H1 (cell line): ENCODE measurements at regions not wholly inside any gene's neighbourhood (a gene's known extent, or its start where the extent isn't known, plus 50 kb on each side); places are given as distances from the start of the nearest gene placed in this dataset.

Experiments
- CTCF ChIA-PET: fragments of 300-600 bp; sonication (Branson Sonifier 250); formaldehyde crosslinking; loops from one replicate; lab custom pipeline; 2021; ENCODE audit not compliant: partially characterized antibody; lab: Charles Lee
- POLR2A ChIA-PET: fragments of 300-600 bp; sonication (Branson Sonifier 250); formaldehyde crosslinking; loops from one replicate; lab custom pipeline; 2021; ENCODE audit warnings: inconsistent platforms; ENCODE audit not compliant: partially characterized antibody; lab: Charles Lee
- DNase-seq, 2 experiments: peaks; one replicate each; pipeline versions ENCODE4 v3.0.0 to v3.0.0-alpha.2; 2010 to 2022; ENCODE audit warnings: low spot score in 2 of 2, low read depth in 1 of 2, mixed read lengths in 1 of 2
- FAIRE-seq: peaks from 2 replicates; lab custom pipeline; 2011; peaks lifted over from hg19 to GRCh38; lab: Jason Lieb, UNC
- H2AFZ ChIP-seq: 2 replicates; pipeline ENCODE4 v1.8.1; 2012; ENCODE audit warnings: low read length, inconsistent platforms
- H2AK5ac ChIP-seq: 2 replicates; pipeline ENCODE4 v1.6.1; 2013; ENCODE audit warnings: low read depth, low read length
- H2BK120ac ChIP-seq: replicated peaks from 2 replicates; pipeline ENCODE3; 2013; ENCODE audit warnings: low read depth, low read length, inconsistent platforms
- H2BK12ac ChIP-seq: 2 replicates; pipeline ENCODE4 v1.6.1; 2013; ENCODE audit warnings: low read depth, low read length
- H2BK15ac ChIP-seq: 2 replicates; pipeline ENCODE4 v1.6.1; 2013; ENCODE audit warnings: low read length
- H2BK20ac ChIP-seq: 2 replicates; pipeline ENCODE4 v1.6.1; 2013; ENCODE audit warnings: low read length
- H2BK5ac ChIP-seq: 2 replicates; pipeline ENCODE4 v1.6.1; 2013; ENCODE audit warnings: low read depth, low read length
- H3K14ac ChIP-seq: 2 replicates; pipeline ENCODE4 v1.6.1; 2013; ENCODE audit warnings: inconsistent platforms; ENCODE audit not compliant: insufficient read length
- H3K18ac ChIP-seq: 2 replicates; pipeline ENCODE4 v1.6.1; 2013; ENCODE audit warnings: low read length; ENCODE audit errors: extremely low read depth
- H3K23ac ChIP-seq: 2 replicates; pipeline ENCODE4 v1.6.1; 2013; ENCODE audit warnings: inconsistent platforms; ENCODE audit not compliant: insufficient read length
- H3K23me2 ChIP-seq: 2 replicates; pipeline ENCODE4 v1.6.1; 2013; ENCODE audit warnings: low read depth, low read length
- H3K27ac ChIP-seq: 2 replicates; pipeline ENCODE4 v1.6.1; 2011; ENCODE audit warnings: low read depth, low read length, inconsistent platforms
- H3K27me3 ChIP-seq, 4 experiments: replicated peaks in 1 of 4; 1 replicate in 1 of 4; 2 replicates in 3 of 4; pipeline versions ENCODE4 v1.6.1 to v1.8.1; 2011 to 2013; ENCODE audit warnings: low read length in 3 of 4, mild to moderate bottlenecking in 3 of 4, inconsistent platforms in 2 of 4, mixed read lengths in 2 of 4, moderate library complexity in 1 of 4; ENCODE audit not compliant: control insufficient read depth in 3 of 4, insufficient read depth in 3 of 4; ENCODE audit errors: extremely low read depth in 1 of 4
- H3K36me3 ChIP-seq, 4 experiments: 2 replicates each; pipeline versions ENCODE4 v1.6.1 to v1.8.1; 2011 to 2013; ENCODE audit warnings: mild to moderate bottlenecking in 4 of 4, low read length in 3 of 4, moderate library complexity in 2 of 4, control low read depth in 1 of 4, inconsistent platforms in 1 of 4; ENCODE audit not compliant: insufficient read depth in 4 of 4, control insufficient read depth in 2 of 4
- H3K4ac ChIP-seq: replicated peaks from 2 replicates; pipeline ENCODE3; 2013; ENCODE audit warnings: low read length, low read depth, mixed read lengths, inconsistent platforms; ENCODE audit not compliant: insufficient read length
- H3K4me1 ChIP-seq, 4 experiments: replicated peaks in 1 of 4; 1 replicate in 1 of 4; 2 replicates in 3 of 4; pipeline versions ENCODE4 v1.6.1 to v1.8.1; 2011 to 2013; ENCODE audit warnings: low read length in 3 of 4, inconsistent platforms in 2 of 4, mixed read lengths in 1 of 4; ENCODE audit not compliant: insufficient read depth in 4 of 4, control insufficient read depth in 3 of 4
- H3K4me2 ChIP-seq, 2 experiments: 2 replicates each; pipeline versions ENCODE4 v1.6.1 to v1.8.1; 2011 to 2013; ENCODE audit warnings: low read depth in 2 of 2, low read length in 2 of 2, control low read depth in 1 of 2, inconsistent platforms in 1 of 2, mild to moderate bottlenecking in 1 of 2; ENCODE audit not compliant: insufficient read depth in 1 of 2
- H3K4me3 ChIP-seq, 4 experiments: fragments of 200-600, 300-600 bp in 1 of 4; sonication (generic), shearing (Covaris generic), sonication (Bioruptor Twin) in 1 of 4; 2 replicates each; pipeline versions ENCODE4 v1.5.1 to v1.8.1; 2011 to 2016; ENCODE audit warnings: low read length in 4 of 4, low read depth in 3 of 4, control low read depth in 2 of 4, inconsistent platforms in 2 of 4, mild to moderate bottlenecking in 2 of 4, mixed read lengths in 1 of 4, moderate library complexity in 1 of 4; ENCODE audit not compliant: insufficient read depth in 2 of 4; ENCODE audit errors: extremely low read depth in 1 of 4
- H3K56ac ChIP-seq: replicated peaks from 2 replicates; pipeline ENCODE3; 2013; ENCODE audit warnings: low read depth, mild to moderate bottlenecking, mixed read lengths, low read length, inconsistent platforms; ENCODE audit not compliant: insufficient read length
- H3K79me1 ChIP-seq: 2 replicates; pipeline ENCODE4 v1.6.1; 2013; ENCODE audit warnings: low read depth, low read length, control low read depth
- H3K79me2 ChIP-seq, 2 experiments: 2 replicates each; pipeline versions ENCODE4 v1.6.1 to v1.8.1; 2012 to 2013; ENCODE audit warnings: low read length in 2 of 2, mild to moderate bottlenecking in 2 of 2, inconsistent platforms in 1 of 2; ENCODE audit not compliant: insufficient read depth in 2 of 2, control insufficient read depth in 1 of 2
- H3K9ac ChIP-seq, 4 experiments: replicated peaks in 1 of 4; 1 replicate in 1 of 4; 2 replicates in 3 of 4; pipeline versions ENCODE4 v1.6.1 to v1.8.1; 2011 to 2013; ENCODE audit warnings: low read depth in 3 of 4, low read length in 3 of 4, control low read depth in 2 of 4, mild to moderate bottlenecking in 2 of 4, moderate library complexity in 2 of 4, inconsistent platforms in 1 of 4; ENCODE audit errors: extremely low read depth in 1 of 4
- H3K9me3 ChIP-seq, 2 experiments: 2 replicates each; pipeline versions ENCODE4 v1.6.1 to v1.8.1; 2012 to 2013; ENCODE audit warnings: mild to moderate bottlenecking in 2 of 2, moderate library complexity in 2 of 2, control low read depth in 1 of 2, inconsistent platforms in 1 of 2, low read depth in 1 of 2, low read length in 1 of 2, mixed read lengths in 1 of 2; ENCODE audit not compliant: insufficient read depth in 2 of 2
- H4K20me1 ChIP-seq, 2 experiments: replicated peaks in 1 of 2; 2 replicates each; pipeline versions ENCODE3 to v1.8.1; 2011 to 2013; ENCODE audit warnings: inconsistent platforms in 2 of 2, low read length in 2 of 2, mild to moderate bottlenecking in 1 of 2; ENCODE audit not compliant: insufficient read depth in 2 of 2, control insufficient read depth in 1 of 2
- H4K5ac ChIP-seq: 2 replicates; pipeline ENCODE4 v1.6.1; 2013; ENCODE audit warnings: low read length, low read depth, mixed read lengths, inconsistent platforms; ENCODE audit not compliant: insufficient read length
- H4K8ac ChIP-seq: 2 replicates; pipeline ENCODE4 v1.8.0; 2013; ENCODE audit warnings: mild to moderate bottlenecking, moderate library complexity, low read length, inconsistent platforms; ENCODE audit not compliant: insufficient read depth; ENCODE audit errors: extremely low read depth
- H4K91ac ChIP-seq: replicated peaks from 2 replicates; pipeline ENCODE3; 2013; ENCODE audit warnings: low read length, mixed read lengths, inconsistent platforms; ENCODE audit not compliant: insufficient read length
- CEBPB ChIP-seq: IDR thresholded peaks from 2 replicates; pipeline ENCODE4 v1.6.1; 2012; ENCODE audit warnings: low read depth, low read length
- GTF2F1 ChIP-seq: IDR thresholded peaks from 2 replicates; pipeline ENCODE4 v1.6.1; 2012; ENCODE audit warnings: low read depth, low read length, improper control_type of control experiment, borderline replicate concordance
- RAD21 ChIP-seq, 2 experiments: IDR thresholded peaks in 1 of 2; conservative IDR thresholded peaks in 1 of 2; 2 replicates each; pipeline ENCODE4 v1.6.1; 2011; ENCODE audit warnings: low read depth in 2 of 2, low read length in 2 of 2, improper control_type of control experiment in 1 of 2, inconsistent platforms in 1 of 2, mild to moderate bottlenecking in 1 of 2, moderate library complexity in 1 of 2
- RXRA ChIP-seq: IDR thresholded peaks from 2 replicates; pipeline ENCODE4 v1.6.1; 2011; ENCODE audit warnings: low read depth, mild to moderate bottlenecking, low read length, moderate library complexity; ENCODE audit not compliant: insufficient read depth
- SIRT6 ChIP-seq: IDR thresholded peaks from one replicate; pipeline ENCODE4 v1.7.1; 2012; ENCODE audit warnings: low read length, inconsistent platforms
- TAF1 ChIP-seq: IDR thresholded peaks from 2 replicates; pipeline ENCODE4 v1.6.1; 2011; ENCODE audit warnings: mild to moderate bottlenecking, low read depth, low read length
- YY1 ChIP-seq: IDR thresholded peaks from 2 replicates; pipeline ENCODE4 v1.6.1; 2011; ENCODE audit warnings: low read depth, mild to moderate bottlenecking, low read length
- WGBS, 2 experiments: shearing (Covaris generic) in 1 of 2; methylation state at CpG; one replicate each; pipeline versions ENCODE4 v1.1.6 to v1.1.7; 2013 to 2015; ENCODE audit warnings: low lambda C conversion rate in 2 of 2, mixed read lengths in 2 of 2, inconsistent platforms in 1 of 2, low coverage in 1 of 2, missing lambda C conversion rate in 1 of 2; ENCODE audit not compliant: insufficient replicate concordance in 2 of 2, insufficient coverage in 1 of 2, insufficient read length in 1 of 2; ENCODE audit errors: extremely low coverage in 1 of 2, missing lambda C conversion rate in 1 of 2; 5-methylcytosine and 5-hydroxymethylcytosine counted together
- TF ChIP-seq, protein P1 (sequence below), 3 experiments: IDR thresholded peaks; 1 replicate in 2 of 3; 2 replicates in 1 of 3; pipeline versions ENCODE4 v1.5.1 to v1.6.1; 2011; ENCODE audit warnings: low read length in 3 of 3, mild to moderate bottlenecking in 3 of 3, inconsistent platforms in 2 of 3, low read depth in 1 of 3, moderate library complexity in 1 of 3; ENCODE audit not compliant: insufficient read depth in 1 of 3; ENCODE audit errors: control extremely low read depth in 1 of 3
- TF ChIP-seq, protein P2 (sequence below): IDR thresholded peaks from 2 replicates; pipeline ENCODE4 v1.6.1; 2012; ENCODE audit warnings: inconsistent platforms
- TF ChIP-seq, protein P3 (sequence below): IDR thresholded peaks from 2 replicates; pipeline ENCODE4 v1.6.1; 2011; ENCODE audit warnings: low read depth, mild to moderate bottlenecking, low read length; ENCODE audit not compliant: insufficient read depth

DNA sequence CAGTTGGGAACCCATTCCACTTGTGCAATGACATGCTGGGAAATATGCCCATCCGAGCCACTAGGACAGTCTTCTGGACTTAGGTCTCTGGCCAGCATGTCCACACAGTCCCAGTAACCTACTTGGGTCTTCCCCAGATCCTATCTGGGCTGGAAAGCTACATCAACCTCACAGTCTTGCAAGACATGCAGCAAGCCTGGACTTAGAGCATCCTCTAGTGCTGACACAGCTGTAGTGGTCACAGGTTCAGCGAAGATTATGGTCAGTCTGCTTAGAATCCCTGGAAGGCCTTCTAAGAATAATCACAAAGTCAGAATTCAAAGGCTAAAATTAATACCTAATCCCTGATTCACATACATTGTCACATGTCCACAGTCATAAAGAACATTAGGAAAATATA, 842.7 kb downstream of the STPG2 start:
- Histone ChIP-seq H3K4ac (no peak overlapping the region), H3K79me1 (no peaks in the 10 kb centered on the region), H3K4me1 (no peaks in the 10 kb centered on the region), H4K20me1 (no peaks in the 10 kb centered on the region), H4K8ac (no peak overlapping the region), H2BK5ac (no peak overlapping the region), H3K4me2 (no peak overlapping the region), H3K56ac (no peak overlapping the region), H3K14ac (no peak overlapping the region), H3K4me3 (no peak overlapping the region), H2BK20ac (no peak overlapping the region), H3K79me2 (no peaks in the 10 kb centered on the region), H3K9ac (no peak overlapping the region), H3K23me2 (no peaks in the 10 kb centered on the region), H3K23ac (no peak overlapping the region), H2BK15ac (no peak overlapping the region), H2BK12ac (no peak overlapping the region), H3K27me3 (no peaks in the 10 kb centered on the region), H2BK120ac (no peak overlapping the region), H3K27ac (no peak overlapping the region), H4K5ac (no peak overlapping the region), H3K9me3 (no peaks in the 10 kb centered on the region), H2AFZ (no peak overlapping the region), H3K36me3 (no peaks in the 10 kb centered on the region), H3K18ac (no peak overlapping the region), H4K91ac (no peak overlapping the region), H2AK5ac (no peak overlapping the region)
- ChIA-PET POLR2A (no interaction called here), CTCF (interaction anchor here (0.8 to 1.0 kb wide), 2 partner anchors 12 to 431 kb away, joined by 3 to 4 read pairs; no protein-coding TSS in a partner anchor)
- 84% methylated on average over 2 of the region's 2 CpGs; no CpG with 5 or more reads in 1 of the 2 experiments for WGBS, 2 experiments
- DNase-seq: no peak
- no peak for FAIRE-seq
- TF ChIP-seq TAF1 (no peak), GTF2F1 (no peak), RXRA (no peak), YY1 (no peak), SIRT6 (no peak), RAD21 (IDR thresholded peaks at IDR 0.05 in 1 of 2, conservative IDR thresholded peaks at IDR 0.05 in 1 of 2; ENCODE audit: low read depth in 2 of 2, low read length in 2 of 2) (peak; percentile 68 to 79), CEBPB (no peak)
- TF ChIP-seq, protein P1, sequence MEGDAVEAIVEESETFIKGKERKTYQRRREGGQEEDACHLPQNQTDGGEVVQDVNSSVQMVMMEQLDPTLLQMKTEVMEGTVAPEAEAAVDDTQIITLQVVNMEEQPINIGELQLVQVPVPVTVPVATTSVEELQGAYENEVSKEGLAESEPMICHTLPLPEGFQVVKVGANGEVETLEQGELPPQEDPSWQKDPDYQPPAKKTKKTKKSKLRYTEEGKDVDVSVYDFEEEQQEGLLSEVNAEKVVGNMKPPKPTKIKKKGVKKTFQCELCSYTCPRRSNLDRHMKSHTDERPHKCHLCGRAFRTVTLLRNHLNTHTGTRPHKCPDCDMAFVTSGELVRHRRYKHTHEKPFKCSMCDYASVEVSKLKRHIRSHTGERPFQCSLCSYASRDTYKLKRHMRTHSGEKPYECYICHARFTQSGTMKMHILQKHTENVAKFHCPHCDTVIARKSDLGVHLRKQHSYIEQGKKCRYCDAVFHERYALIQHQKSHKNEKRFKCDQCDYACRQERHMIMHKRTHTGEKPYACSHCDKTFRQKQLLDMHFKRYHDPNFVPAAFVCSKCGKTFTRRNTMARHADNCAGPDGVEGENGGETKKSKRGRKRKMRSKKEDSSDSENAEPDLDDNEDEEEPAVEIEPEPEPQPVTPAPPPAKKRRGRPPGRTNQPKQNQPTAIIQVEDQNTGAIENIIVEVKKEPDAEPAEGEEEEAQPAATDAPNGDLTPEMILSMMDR (IDR thresholded peaks at IDR 0.05; ENCODE audit: control extremely low read depth in 1 of 3, insufficient read depth in 1 of 3, low read depth in 1 of 3, low read length in 3 of 3): peak in 2 of 3 experiments; percentile 17 to 44; a peak in 2 of 4 replicates
- TF ChIP-seq, protein P2, sequence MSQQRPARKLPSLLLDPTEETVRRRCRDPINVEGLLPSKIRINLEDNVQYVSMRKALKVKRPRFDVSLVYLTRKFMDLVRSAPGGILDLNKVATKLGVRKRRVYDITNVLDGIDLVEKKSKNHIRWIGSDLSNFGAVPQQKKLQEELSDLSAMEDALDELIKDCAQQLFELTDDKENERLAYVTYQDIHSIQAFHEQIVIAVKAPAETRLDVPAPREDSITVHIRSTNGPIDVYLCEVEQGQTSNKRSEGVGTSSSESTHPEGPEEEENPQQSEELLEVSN: no peak
- TF ChIP-seq, protein P3, sequence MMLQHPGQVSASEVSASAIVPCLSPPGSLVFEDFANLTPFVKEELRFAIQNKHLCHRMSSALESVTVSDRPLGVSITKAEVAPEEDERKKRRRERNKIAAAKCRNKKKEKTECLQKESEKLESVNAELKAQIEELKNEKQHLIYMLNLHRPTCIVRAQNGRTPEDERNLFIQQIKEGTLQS: no peak
